GM23338 (cell line): ENCODE measurements at regions not wholly inside any gene's neighbourhood (a gene's known extent, or its start where the extent isn't known, plus 50 kb on each side); places are given as distances from the start of the nearest gene placed in this dataset.

Experiments
- ATAC-seq: fragments of 200-7000 bp; cut with Tn5 transposase; 3 replicates; pipeline ENCODE4 v1.9.1; 2020
- DNase-seq: peaks from one replicate; pipeline ENCODE4 v3.0.0-alpha.2; 2015; ENCODE audit warnings: low spot score
- H2AFZ ChIP-seq: fragments of 200-600 bp; sonication (generic); 2 replicates; pipeline ENCODE4 v1.8.0; 2016; ENCODE audit warnings: antibody characterized with exemption, mild to moderate bottlenecking, moderate library complexity
- H3F3A ChIP-seq: fragments of 200-600 bp; sonication (generic); replicated peaks from 2 replicates; pipeline ENCODE4 v1.8.0; 2017; ENCODE audit warnings: antibody characterized with exemption, mixed run types, low read depth
- H3K27ac ChIP-seq: fragments of 200-600 bp; sonication (generic); 2 replicates; pipeline ENCODE4 v1.6.1; 2016; ENCODE audit warnings: low read depth
- H3K27me3 ChIP-seq: fragments of 200-600 bp; sonication (generic); 2 replicates; pipeline ENCODE4 v1.8.0; 2016; ENCODE audit warnings: mild to moderate bottlenecking, mixed run types, moderate library complexity; ENCODE audit not compliant: insufficient read depth
- H3K36me3 ChIP-seq: fragments of 200-600 bp; sonication (generic); 2 replicates; pipeline ENCODE4 v1.8.0; 2016; ENCODE audit warnings: mild to moderate bottlenecking; ENCODE audit not compliant: insufficient read depth
- H3K4me1 ChIP-seq: fragments of 200-600 bp; sonication (generic); 2 replicates; pipeline ENCODE4 v1.8.0; 2016; ENCODE audit warnings: mild to moderate bottlenecking, moderate library complexity; ENCODE audit not compliant: insufficient read depth
- H3K4me2 ChIP-seq: fragments of 200-600 bp; sonication (generic); 2 replicates; pipeline ENCODE4 v1.7.1; 2017; ENCODE audit warnings: mixed run types
- H3K4me3 ChIP-seq: fragments of 200-600 bp; sonication (generic); 2 replicates; pipeline ENCODE4 v1.6.1; 2016; ENCODE audit warnings: mixed run types
- H3K79me2 ChIP-seq: fragments of 200-600 bp; sonication (generic); replicated peaks from 2 replicates; pipeline ENCODE4 v1.8.0; 2017; ENCODE audit warnings: mild to moderate bottlenecking; ENCODE audit not compliant: insufficient read depth
- H3K9me2 ChIP-seq: fragments of 200-600 bp; sonication (generic); 2 replicates; pipeline ENCODE4 v1.8.0; 2017; ENCODE audit not compliant: insufficient read depth
- H4K20me1 ChIP-seq: fragments of 200-600 bp; sonication (generic); replicated peaks from 2 replicates; pipeline ENCODE4 v1.8.0; 2017; ENCODE audit warnings: mild to moderate bottlenecking; ENCODE audit not compliant: insufficient read depth
- H3K27ac Mint-ChIP-seq: 2 replicates; pipeline ENCODE4 v1.8.0; 2020; ENCODE audit warnings: inconsistent platforms, mild to moderate bottlenecking, moderate library complexity, mixed read lengths
- H3K27me3 Mint-ChIP-seq: 3 replicates; pipeline ENCODE4 v1.8.0; 2022; ENCODE audit warnings: low read depth, mild to moderate bottlenecking, moderate library complexity, mixed read lengths, inconsistent platforms; ENCODE audit not compliant: insufficient read depth, poor library complexity
- H3K36me3 Mint-ChIP-seq: 3 replicates; pipeline ENCODE4 v1.8.0; 2021; ENCODE audit warnings: low read depth, mild to moderate bottlenecking, inconsistent platforms, moderate library complexity, mixed read lengths
- H3K4me1 Mint-ChIP-seq: 3 replicates; pipeline ENCODE4 v1.8.0; 2020; ENCODE audit warnings: mild to moderate bottlenecking, inconsistent platforms, mixed read lengths
- H3K4me3 Mint-ChIP-seq: 3 replicates; pipeline ENCODE4 v1.8.0; 2021; ENCODE audit warnings: moderate library complexity, mild to moderate bottlenecking, inconsistent platforms, mixed read lengths
- H3K9me3 Mint-ChIP-seq: 3 replicates; pipeline ENCODE4 v1.8.0; 2020; ENCODE audit warnings: moderate library complexity, mild to moderate bottlenecking, inconsistent platforms, mixed read lengths
- EZH2phosphoT487 ChIP-seq: fragments of 200-600 bp; sonication (generic); IDR thresholded peaks from one replicate; pipeline ENCODE4 v1.8.1; 2018; ENCODE audit warnings: antibody characterized with exemption; ENCODE audit not compliant: unreplicated experiment
- JUNB ChIP-seq: IDR thresholded peaks from one replicate; pipeline ENCODE4 v1.6.1; 2016; ENCODE audit warnings: antibody characterized with exemption; ENCODE audit not compliant: unreplicated experiment
- NANOG ChIP-seq: IDR thresholded peaks from 2 replicates; pipeline ENCODE4 v1.6.1; 2016; ENCODE audit warnings: antibody characterized with exemption, borderline replicate concordance
- POLR2AphosphoS5 ChIP-seq: IDR thresholded peaks from 2 replicates; pipeline ENCODE4 v1.6.1; 2016; ENCODE audit warnings: antibody characterized with exemption, low read depth
- STAT1 ChIP-seq: IDR thresholded peaks from one replicate; pipeline ENCODE4 v1.6.1; 2016; ENCODE audit warnings: antibody characterized with exemption; ENCODE audit not compliant: unreplicated experiment
- ZNF114 ChIP-seq: fragments of 250-450 bp; sonication (Bioruptor Pico); IDR thresholded peaks from 2 replicates; pipeline ENCODE4 v1.5.0; 2020; ENCODE audit warnings: mild to moderate bottlenecking, moderate library complexity
- ZNF331 ChIP-seq: fragments of 250-450 bp; sonication (Bioruptor Pico); IDR thresholded peaks from 2 replicates; pipeline ENCODE4 v1.5.0; 2020; ENCODE audit warnings: low read depth, mild to moderate bottlenecking, moderate library complexity
- TF ChIP-seq, protein P1 (sequence below): IDR thresholded peaks from one replicate; pipeline ENCODE4 v1.6.1; 2018; ENCODE audit warnings: antibody characterized with exemption; ENCODE audit not compliant: unreplicated experiment
- TF ChIP-seq, protein P2 (sequence below), 2 experiments: fragments of 200-600 bp in 1 of 2; sonication (generic) in 1 of 2; conservative IDR thresholded peaks; 2 replicates each; pipeline versions ENCODE4 v1.5.1 to v1.6.1; 2016 to 2017; ENCODE audit warnings: antibody characterized with exemption in 2 of 2, low read depth in 2 of 2, mild to moderate bottlenecking in 2 of 2, moderate library complexity in 1 of 2
- TF ChIP-seq, protein P3 (sequence below): fragments of 250-450 bp; sonication (Bioruptor Pico); IDR thresholded peaks from 2 replicates; pipeline ENCODE4 v1.5.0; 2020; ENCODE audit warnings: mild to moderate bottlenecking, moderate library complexity

DNA sequence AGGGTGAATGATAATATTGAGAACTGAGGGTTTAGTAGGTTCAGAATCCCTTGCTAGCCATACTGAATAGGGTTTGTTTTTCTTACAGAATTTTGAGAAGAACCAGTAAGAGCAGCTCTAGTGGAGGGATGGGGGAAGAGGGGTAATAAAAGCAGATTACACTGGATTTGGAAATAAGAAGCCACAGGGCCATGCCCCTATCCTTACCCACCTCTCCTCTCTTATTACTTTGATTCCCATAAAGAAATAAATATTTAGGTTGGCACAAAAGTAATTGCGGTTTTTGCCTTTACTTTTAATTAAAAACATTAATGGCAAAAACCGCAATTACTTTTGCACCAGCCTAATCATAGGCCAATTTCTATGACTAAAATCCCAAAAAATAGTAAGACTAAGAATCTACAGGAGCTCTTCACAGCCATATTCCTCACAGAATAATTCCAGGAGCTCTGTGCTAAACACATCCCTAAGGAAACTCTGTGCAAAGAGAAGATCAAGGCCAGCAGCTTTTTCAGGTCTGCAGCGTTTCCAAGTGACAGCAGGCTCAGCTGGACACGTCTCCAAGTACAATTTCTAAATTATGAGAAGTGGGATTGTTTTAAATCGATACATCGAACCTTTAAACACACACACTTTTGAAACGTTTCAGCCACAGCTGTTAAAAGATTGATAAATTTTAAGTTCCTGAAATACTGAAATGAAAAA lies 58.4 kb upstream of the RTN4 start:
- no peak overlapping the region for H3K4me3 ChIP-seq
- H4K20me1 ChIP-seq = no peaks in the 10 kb centered on the region
- peaks cover 8% of the 10 kb centered on the region; the same call in 1 of the 2 replicates for H3K4me1 ChIP-seq
- H3K36me3 Mint-ChIP-seq = no peaks in the 10 kb centered on the region
- H2AFZ ChIP-seq = peak overlapping the region; percentile 3; the same call in 1 of the 2 replicates
- no peaks in the 10 kb centered on the region for H3K27me3 Mint-ChIP-seq
- peaks cover 8% of the 10 kb centered on the region for H3K4me1 Mint-ChIP-seq
- H3K4me2 ChIP-seq = no peak overlapping the region
- H3K4me3 Mint-ChIP-seq = no peak overlapping the region
- no peaks in the 10 kb centered on the region for H3K27me3 ChIP-seq
- H3K27ac Mint-ChIP-seq = no peak overlapping the region
- no peaks in the 10 kb centered on the region for H3K9me3 Mint-ChIP-seq
- TF ChIP-seq ZNF331 (CRISPR knock-in tag) = no peak
- TF ChIP-seq ZNF114 = no peak
- TF ChIP-seq JUNB = no peak
- no peak for TF ChIP-seq STAT1
- TF ChIP-seq, protein P1, sequence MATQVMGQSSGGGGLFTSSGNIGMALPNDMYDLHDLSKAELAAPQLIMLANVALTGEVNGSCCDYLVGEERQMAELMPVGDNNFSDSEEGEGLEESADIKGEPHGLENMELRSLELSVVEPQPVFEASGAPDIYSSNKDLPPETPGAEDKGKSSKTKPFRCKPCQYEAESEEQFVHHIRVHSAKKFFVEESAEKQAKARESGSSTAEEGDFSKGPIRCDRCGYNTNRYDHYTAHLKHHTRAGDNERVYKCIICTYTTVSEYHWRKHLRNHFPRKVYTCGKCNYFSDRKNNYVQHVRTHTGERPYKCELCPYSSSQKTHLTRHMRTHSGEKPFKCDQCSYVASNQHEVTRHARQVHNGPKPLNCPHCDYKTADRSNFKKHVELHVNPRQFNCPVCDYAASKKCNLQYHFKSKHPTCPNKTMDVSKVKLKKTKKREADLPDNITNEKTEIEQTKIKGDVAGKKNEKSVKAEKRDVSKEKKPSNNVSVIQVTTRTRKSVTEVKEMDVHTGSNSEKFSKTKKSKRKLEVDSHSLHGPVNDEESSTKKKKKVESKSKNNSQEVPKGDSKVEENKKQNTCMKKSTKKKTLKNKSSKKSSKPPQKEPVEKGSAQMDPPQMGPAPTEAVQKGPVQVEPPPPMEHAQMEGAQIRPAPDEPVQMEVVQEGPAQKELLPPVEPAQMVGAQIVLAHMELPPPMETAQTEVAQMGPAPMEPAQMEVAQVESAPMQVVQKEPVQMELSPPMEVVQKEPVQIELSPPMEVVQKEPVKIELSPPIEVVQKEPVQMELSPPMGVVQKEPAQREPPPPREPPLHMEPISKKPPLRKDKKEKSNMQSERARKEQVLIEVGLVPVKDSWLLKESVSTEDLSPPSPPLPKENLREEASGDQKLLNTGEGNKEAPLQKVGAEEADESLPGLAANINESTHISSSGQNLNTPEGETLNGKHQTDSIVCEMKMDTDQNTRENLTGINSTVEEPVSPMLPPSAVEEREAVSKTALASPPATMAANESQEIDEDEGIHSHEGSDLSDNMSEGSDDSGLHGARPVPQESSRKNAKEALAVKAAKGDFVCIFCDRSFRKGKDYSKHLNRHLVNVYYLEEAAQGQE = no peak
- TF ChIP-seq POLR2AphosphoS5 = no peak
- DNase-seq = no peak
- ATAC-seq = no peak
- no peaks in the 10 kb centered on the region for H3K36me3 ChIP-seq
- H3F3A ChIP-seq = no peaks in the 10 kb centered on the region
- H3K79me2 ChIP-seq = no peaks in the 10 kb centered on the region
- no peak overlapping the region for H3K27ac ChIP-seq
- H3K9me2 ChIP-seq = no peaks in the 10 kb centered on the region

DNA sequence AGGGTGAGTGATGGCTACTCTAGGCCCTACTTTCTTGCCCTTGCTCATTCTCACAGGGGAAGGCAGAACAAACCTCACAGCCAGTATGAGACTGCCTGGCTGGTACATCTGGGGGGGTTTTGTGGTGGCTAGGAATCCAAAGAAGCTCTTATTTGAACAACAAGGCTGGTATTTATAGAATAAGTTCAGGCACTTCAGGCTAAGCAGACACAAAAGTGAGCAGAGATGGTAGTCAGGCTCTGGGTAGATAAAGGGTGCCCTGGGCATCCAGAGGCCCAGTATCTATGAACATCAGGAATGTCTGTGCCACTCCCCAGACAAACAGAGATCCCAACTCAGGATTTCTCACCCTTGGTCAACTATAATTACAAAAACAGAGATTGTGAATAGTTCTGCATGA lies 57.2 kb upstream of the RTN4 start:
- H3K27ac ChIP-seq = no peak overlapping the region
- H3K9me3 Mint-ChIP-seq = no peaks in the 10 kb centered on the region
- no peaks in the 10 kb centered on the region for H3K27me3 ChIP-seq
- no peak for TF ChIP-seq STAT1
- TF ChIP-seq POLR2AphosphoS5 = no peak
- TF ChIP-seq ZNF331 (CRISPR knock-in tag) = no peak
- TF ChIP-seq, protein P2, sequence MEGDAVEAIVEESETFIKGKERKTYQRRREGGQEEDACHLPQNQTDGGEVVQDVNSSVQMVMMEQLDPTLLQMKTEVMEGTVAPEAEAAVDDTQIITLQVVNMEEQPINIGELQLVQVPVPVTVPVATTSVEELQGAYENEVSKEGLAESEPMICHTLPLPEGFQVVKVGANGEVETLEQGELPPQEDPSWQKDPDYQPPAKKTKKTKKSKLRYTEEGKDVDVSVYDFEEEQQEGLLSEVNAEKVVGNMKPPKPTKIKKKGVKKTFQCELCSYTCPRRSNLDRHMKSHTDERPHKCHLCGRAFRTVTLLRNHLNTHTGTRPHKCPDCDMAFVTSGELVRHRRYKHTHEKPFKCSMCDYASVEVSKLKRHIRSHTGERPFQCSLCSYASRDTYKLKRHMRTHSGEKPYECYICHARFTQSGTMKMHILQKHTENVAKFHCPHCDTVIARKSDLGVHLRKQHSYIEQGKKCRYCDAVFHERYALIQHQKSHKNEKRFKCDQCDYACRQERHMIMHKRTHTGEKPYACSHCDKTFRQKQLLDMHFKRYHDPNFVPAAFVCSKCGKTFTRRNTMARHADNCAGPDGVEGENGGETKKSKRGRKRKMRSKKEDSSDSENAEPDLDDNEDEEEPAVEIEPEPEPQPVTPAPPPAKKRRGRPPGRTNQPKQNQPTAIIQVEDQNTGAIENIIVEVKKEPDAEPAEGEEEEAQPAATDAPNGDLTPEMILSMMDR (conservative IDR thresholded peaks at IDR 0.05; ENCODE audit: low read depth in 2 of 2) = no peak
- TF ChIP-seq NANOG = no peak
- TF ChIP-seq EZH2phosphoT487 = no peak
- no peak for TF ChIP-seq ZNF114
- TF ChIP-seq, protein P3, sequence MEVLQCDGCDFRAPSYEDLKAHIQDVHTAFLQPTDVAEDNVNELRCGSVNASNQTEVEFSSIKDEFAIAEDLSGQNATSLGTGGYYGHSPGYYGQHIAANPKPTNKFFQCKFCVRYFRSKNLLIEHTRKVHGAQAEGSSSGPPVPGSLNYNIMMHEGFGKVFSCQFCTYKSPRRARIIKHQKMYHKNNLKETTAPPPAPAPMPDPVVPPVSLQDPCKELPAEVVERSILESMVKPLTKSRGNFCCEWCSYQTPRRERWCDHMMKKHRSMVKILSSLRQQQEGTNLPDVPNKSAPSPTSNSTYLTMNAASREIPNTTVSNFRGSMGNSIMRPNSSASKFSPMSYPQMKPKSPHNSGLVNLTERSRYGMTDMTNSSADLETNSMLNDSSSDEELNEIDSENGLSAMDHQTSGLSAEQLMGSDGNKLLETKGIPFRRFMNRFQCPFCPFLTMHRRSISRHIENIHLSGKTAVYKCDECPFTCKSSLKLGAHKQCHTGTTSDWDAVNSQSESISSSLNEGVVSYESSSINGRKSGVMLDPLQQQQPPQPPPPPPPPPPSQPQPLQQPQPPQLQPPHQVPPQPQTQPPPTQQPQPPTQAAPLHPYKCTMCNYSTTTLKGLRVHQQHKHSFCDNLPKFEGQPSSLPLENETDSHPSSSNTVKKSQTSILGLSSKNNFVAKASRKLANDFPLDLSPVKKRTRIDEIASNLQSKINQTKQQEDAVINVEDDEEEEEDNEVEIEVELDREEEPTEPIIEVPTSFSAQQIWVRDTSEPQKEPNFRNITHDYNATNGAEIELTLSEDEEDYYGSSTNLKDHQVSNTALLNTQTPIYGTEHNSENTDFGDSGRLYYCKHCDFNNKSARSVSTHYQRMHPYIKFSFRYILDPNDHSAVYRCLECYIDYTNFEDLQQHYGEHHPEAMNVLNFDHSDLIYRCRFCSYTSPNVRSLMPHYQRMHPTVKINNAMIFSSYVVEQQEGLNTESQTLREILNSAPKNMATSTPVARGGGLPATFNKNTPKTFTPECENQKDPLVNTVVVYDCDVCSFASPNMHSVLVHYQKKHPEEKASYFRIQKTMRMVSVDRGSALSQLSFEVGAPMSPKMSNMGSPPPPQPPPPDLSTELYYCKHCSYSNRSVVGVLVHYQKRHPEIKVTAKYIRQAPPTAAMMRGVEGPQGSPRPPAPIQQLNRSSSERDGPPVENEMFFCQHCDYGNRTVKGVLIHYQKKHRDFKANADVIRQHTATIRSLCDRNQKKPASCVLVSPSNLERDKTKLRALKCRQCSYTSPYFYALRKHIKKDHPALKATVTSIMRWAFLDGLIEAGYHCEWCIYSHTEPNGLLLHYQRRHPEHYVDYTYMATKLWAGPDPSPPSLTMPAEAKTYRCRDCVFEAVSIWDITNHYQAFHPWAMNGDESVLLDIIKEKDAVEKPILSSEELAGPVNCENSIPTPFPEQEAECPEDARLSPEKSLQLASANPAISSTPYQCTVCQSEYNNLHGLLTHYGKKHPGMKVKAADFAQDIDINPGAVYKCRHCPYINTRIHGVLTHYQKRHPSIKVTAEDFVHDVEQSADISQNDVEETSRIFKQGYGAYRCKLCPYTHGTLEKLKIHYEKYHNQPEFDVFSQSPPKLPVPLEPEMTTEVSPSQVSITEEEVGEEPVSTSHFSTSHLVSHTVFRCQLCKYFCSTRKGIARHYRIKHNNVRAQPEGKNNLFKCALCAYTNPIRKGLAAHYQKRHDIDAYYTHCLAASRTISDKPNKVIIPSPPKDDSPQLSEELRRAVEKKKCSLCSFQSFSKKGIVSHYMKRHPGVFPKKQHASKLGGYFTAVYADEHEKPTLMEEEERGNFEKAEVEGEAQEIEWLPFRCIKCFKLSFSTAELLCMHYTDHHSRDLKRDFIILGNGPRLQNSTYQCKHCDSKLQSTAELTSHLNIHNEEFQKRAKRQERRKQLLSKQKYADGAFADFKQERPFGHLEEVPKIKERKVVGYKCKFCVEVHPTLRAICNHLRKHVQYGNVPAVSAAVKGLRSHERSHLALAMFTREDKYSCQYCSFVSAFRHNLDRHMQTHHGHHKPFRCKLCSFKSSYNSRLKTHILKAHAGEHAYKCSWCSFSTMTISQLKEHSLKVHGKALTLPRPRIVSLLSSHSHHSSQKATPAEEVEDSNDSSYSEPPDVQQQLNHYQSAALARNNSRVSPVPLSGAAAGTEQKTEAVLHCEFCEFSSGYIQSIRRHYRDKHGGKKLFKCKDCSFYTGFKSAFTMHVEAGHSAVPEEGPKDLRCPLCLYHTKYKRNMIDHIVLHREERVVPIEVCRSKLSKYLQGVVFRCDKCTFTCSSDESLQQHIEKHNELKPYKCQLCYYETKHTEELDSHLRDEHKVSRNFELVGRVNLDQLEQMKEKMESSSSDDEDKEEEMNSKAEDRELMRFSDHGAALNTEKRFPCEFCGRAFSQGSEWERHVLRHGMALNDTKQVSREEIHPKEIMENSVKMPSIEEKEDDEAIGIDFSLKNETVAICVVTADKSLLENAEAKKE (CRISPR knock-in tag) = no peak

More for the DNA sequence above, 57.2 kb upstream of the RTN4 start:
- no peak overlapping the region for H3K27ac Mint-ChIP-seq
- Histone ChIP-seq H4K20me1 (no peaks in the 10 kb centered on the region), H3K4me2 (no peak overlapping the region), H3K79me2 (no peaks in the 10 kb centered on the region), H2AFZ (peak overlapping the region; percentile 47; the same call in 1 of the 2 replicates), H3K36me3 (no peaks in the 10 kb centered on the region), H3F3A (no peaks in the 10 kb centered on the region), H3K4me1 (peaks cover 8% of the 10 kb centered on the region; the same call in 1 of the 2 replicates), H3K4me3 (no peak overlapping the region), H3K9me2 (no peaks in the 10 kb centered on the region)
- H3K4me3 Mint-ChIP-seq = no peak overlapping the region
- ATAC-seq (no peak), DNase-seq (no peak)
- peaks cover 8% of the 10 kb centered on the region for H3K4me1 Mint-ChIP-seq
- no peaks in the 10 kb centered on the region for H3K36me3 Mint-ChIP-seq
- no peaks in the 10 kb centered on the region for H3K27me3 Mint-ChIP-seq
